HCT116 (cell line): ENCODE measurements at regions not wholly inside any gene's neighbourhood (a gene's known extent, or its start where the extent isn't known, plus 50 kb on each side); places are given as distances from the start of the nearest gene placed in this dataset.

Experiments
- FOSL1 ChIP-seq: IDR thresholded peaks from 2 replicates; pipeline ENCODE4 v1.6.1; 2012; ENCODE audit warnings: low read depth
- POLR2A ChIP-seq: IDR thresholded peaks from 2 replicates; pipeline ENCODE4 v1.7.0; 2011; ENCODE audit warnings: borderline replicate concordance; ENCODE audit not compliant: insufficient read depth, insufficient read length; ENCODE audit errors: extremely low read depth
- TCF7L2 ChIP-seq: IDR thresholded peaks from 2 replicates; pipeline ENCODE4 v1.7.0; 2011; ENCODE audit warnings: borderline replicate concordance, inconsistent platforms; ENCODE audit not compliant: insufficient read depth, insufficient read length; ENCODE audit errors: extremely low read depth
- ZFX ChIP-seq: fragments of 450-650 bp; IDR thresholded peaks from 2 replicates; pipeline ENCODE4 v1.6.1; 2017
- ZNF274 ChIP-seq: fragments of 200-500 bp; sonication (Bioruptor generic); IDR thresholded peaks from 2 replicates; pipeline ENCODE4 v1.6.1; 2014; ENCODE audit warnings: mild to moderate bottlenecking, low read depth, low read length, inconsistent platforms
- TF ChIP-seq, protein P1 (sequence below), 3 experiments: fragments of 200-600 bp in 1 of 3; sonication (generic) in 1 of 3; IDR thresholded peaks in 2 of 3; conservative IDR thresholded peaks in 1 of 3; 2 replicates each; pipeline ENCODE4 v1.5.1; 2012 to 2017; ENCODE audit warnings: low read depth in 2 of 3, low read length in 2 of 3, antibody characterized with exemption in 1 of 3, borderline replicate concordance in 1 of 3, control low read depth in 1 of 3, mild to moderate bottlenecking in 1 of 3, mixed read lengths in 1 of 3, mixed run types in 1 of 3, moderate library complexity in 1 of 3; ENCODE audit not compliant: insufficient read depth in 1 of 3

DNA sequence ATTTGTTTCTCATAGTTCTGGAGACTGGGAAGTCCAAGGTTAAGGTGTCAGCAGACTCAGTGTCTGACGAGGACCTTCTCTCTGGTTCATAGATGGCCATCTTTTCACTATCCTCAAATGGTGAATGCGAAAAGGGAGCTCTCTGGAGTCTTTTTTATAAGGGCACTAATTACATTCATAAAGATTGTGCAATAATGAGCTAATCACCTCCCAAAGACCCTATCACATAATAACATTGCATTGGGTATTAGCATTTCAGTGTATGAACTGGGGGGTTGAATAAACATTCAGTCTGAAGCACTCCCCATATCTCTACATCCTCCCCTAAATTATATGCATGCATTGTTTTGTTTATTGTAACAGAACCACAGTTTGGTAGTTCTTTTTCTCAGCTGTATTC, 1086.5 kb downstream of the CDH11 start:
- TF ChIP-seq, protein P1, sequence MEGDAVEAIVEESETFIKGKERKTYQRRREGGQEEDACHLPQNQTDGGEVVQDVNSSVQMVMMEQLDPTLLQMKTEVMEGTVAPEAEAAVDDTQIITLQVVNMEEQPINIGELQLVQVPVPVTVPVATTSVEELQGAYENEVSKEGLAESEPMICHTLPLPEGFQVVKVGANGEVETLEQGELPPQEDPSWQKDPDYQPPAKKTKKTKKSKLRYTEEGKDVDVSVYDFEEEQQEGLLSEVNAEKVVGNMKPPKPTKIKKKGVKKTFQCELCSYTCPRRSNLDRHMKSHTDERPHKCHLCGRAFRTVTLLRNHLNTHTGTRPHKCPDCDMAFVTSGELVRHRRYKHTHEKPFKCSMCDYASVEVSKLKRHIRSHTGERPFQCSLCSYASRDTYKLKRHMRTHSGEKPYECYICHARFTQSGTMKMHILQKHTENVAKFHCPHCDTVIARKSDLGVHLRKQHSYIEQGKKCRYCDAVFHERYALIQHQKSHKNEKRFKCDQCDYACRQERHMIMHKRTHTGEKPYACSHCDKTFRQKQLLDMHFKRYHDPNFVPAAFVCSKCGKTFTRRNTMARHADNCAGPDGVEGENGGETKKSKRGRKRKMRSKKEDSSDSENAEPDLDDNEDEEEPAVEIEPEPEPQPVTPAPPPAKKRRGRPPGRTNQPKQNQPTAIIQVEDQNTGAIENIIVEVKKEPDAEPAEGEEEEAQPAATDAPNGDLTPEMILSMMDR (IDR thresholded peaks at IDR 0.05 in 2 of 3, conservative IDR thresholded peaks at IDR 0.05 in 1 of 3; ENCODE audit: borderline replicate concordance in 1 of 3, insufficient read depth in 1 of 3, low read depth in 2 of 3, low read length in 2 of 3), result no peak
- TF ChIP-seq ZNF274 (no peak), TCF7L2 (no peak), POLR2A (no peak), ZFX (no peak), FOSL1 (no peak)
